SK-N-SH (cell line): ENCODE measurements at regions not wholly inside any gene's neighbourhood (a gene's known extent, or its start where the extent isn't known, plus 50 kb on each side); places are given as distances from the start of the nearest gene placed in this dataset.

Experiments
- CTCF ChIA-PET: fragments of 300-600, 350-600 bp; formaldehyde crosslinking; extraction: SDS; loops from one replicate; lab custom pipeline; 2021; lab: Yijun Ruan, JAX
- POLR2A ChIA-PET: fragments of 350-600 bp; sonication (Branson Sonifier 250); formaldehyde crosslinking; extraction: SDS; loops from one replicate; lab custom pipeline; 2020; ENCODE audit warnings: antibody characterized with exemption, inconsistent platforms; lab: Yijun Ruan, JAX
- DNase-seq: peaks from one replicate; pipeline ENCODE4 v3.0.0; 2012
- H2AFZ ChIP-seq: fragments of 200-600 bp; sonication (generic); 2 replicates; pipeline ENCODE4 v1.8.1; 2016; ENCODE audit warnings: antibody characterized with exemption, mild to moderate bottlenecking, low read depth
- H3F3A ChIP-seq: fragments of 200-600 bp; sonication (generic); replicated peaks from 2 replicates; pipeline ENCODE3; 2016; ENCODE audit warnings: antibody characterized with exemption, mild to moderate bottlenecking; ENCODE audit not compliant: insufficient read depth
- H3K27ac ChIP-seq, 2 experiments: fragments of 200-500 bp in 1 of 2; fragments of 200-600 bp in 1 of 2; sonication (Bioruptor generic) in 1 of 2; sonication (generic), shearing (Covaris generic) in 1 of 2; 2 replicates each; pipeline versions ENCODE4 v1.5.1 to v1.6.1; 2014 to 2016; ENCODE audit warnings: low read depth in 2 of 2, inconsistent platforms in 1 of 2, low read length in 1 of 2, mild to moderate bottlenecking in 1 of 2, mixed read lengths in 1 of 2
- H3K27me3 ChIP-seq: fragments of 200-600 bp; sonication (generic), shearing (Covaris generic); 2 replicates; pipeline ENCODE4 v1.6.1; 2016; ENCODE audit warnings: mixed run types; ENCODE audit not compliant: insufficient read depth
- H3K36me3 ChIP-seq, 2 experiments: fragments of 200-500 bp in 1 of 2; fragments of 200-600 bp in 1 of 2; sonication (Bioruptor generic) in 1 of 2; sonication (generic) in 1 of 2; replicated peaks in 1 of 2; 2 replicates each; pipeline versions ENCODE3 to v1.5.1; 2014 to 2016; ENCODE audit warnings: low read length in 1 of 2, mild to moderate bottlenecking in 1 of 2; ENCODE audit not compliant: insufficient read depth in 2 of 2, control insufficient read depth in 1 of 2
- H3K4me1 ChIP-seq, 2 experiments: fragments of 200-500 bp in 1 of 2; fragments of 200-600 bp in 1 of 2; sonication (Bioruptor generic) in 1 of 2; sonication (generic), shearing (Covaris generic) in 1 of 2; 2 replicates each; pipeline versions ENCODE4 v1.5.1 to v1.6.1; 2014 to 2016; ENCODE audit warnings: low read depth in 1 of 2, low read length in 1 of 2, mixed run types in 1 of 2; ENCODE audit not compliant: insufficient read depth in 2 of 2, control insufficient read depth in 1 of 2
- H3K4me2 ChIP-seq: fragments of 200-600 bp; sonication (generic), shearing (Covaris generic); 2 replicates; pipeline ENCODE4 v1.6.1; 2017; ENCODE audit warnings: mixed run types
- H3K4me3 ChIP-seq, 2 experiments: fragments of 200-500 bp in 1 of 2; fragments of 200-600 bp in 1 of 2; sonication (Bioruptor generic) in 1 of 2; sonication (generic), shearing (Covaris generic) in 1 of 2; 2 replicates each; pipeline versions ENCODE4 v1.5.1 to v1.8.1; 2014 to 2016; ENCODE audit warnings: low read depth in 2 of 2, inconsistent platforms in 1 of 2, low read length in 1 of 2, mild to moderate bottlenecking in 1 of 2, mixed read lengths in 1 of 2, moderate library complexity in 1 of 2
- H3K79me2 ChIP-seq: fragments of 200-600 bp; sonication (generic); 2 replicates; pipeline ENCODE4 v1.8.1; 2017; ENCODE audit warnings: mild to moderate bottlenecking; ENCODE audit not compliant: insufficient read depth
- H3K9ac ChIP-seq: fragments of 200-600 bp; sonication (generic); 2 replicates; pipeline ENCODE4 v1.6.1; 2017; ENCODE audit warnings: mixed run types
- H3K9me2 ChIP-seq: fragments of 200-600 bp; sonication (generic); 2 replicates; pipeline ENCODE4 v1.6.1; 2017; ENCODE audit warnings: mixed run types
- H3K9me3 ChIP-seq: fragments of 200-600 bp; sonication (generic); 2 replicates; pipeline ENCODE4 v1.6.1; 2017; ENCODE audit warnings: mixed run types, mild to moderate bottlenecking, moderate library complexity
- H4K20me1 ChIP-seq: fragments of 200-600 bp; sonication (generic); 2 replicates; pipeline ENCODE4 v1.6.1; 2017; ENCODE audit warnings: mild to moderate bottlenecking, mixed run types; ENCODE audit not compliant: insufficient read depth
- ELF1 ChIP-seq: IDR thresholded peaks from 2 replicates; pipeline ENCODE4 v1.4.0; 2012
- EZH2phosphoT487 ChIP-seq: fragments of 200-600 bp; sonication (generic); IDR thresholded peaks from 2 replicates; pipeline ENCODE4 v1.6.1; 2017; ENCODE audit warnings: low read depth, mixed run types, mild to moderate bottlenecking, antibody characterized with exemption, moderate library complexity, borderline replicate concordance
- GATA2 ChIP-seq: sonication (generic); formaldehyde crosslinking; IDR thresholded peaks from 2 replicates; pipeline ENCODE4 v1.5.0; 2020; ENCODE audit warnings: mild to moderate bottlenecking, missing genetic modification reagents
- IRF3 ChIP-seq: fragments of 150-350 bp; IDR thresholded peaks from 2 replicates; pipeline ENCODE4 v1.6.1; 2016; ENCODE audit warnings: mild to moderate bottlenecking, low read depth, low read length
- MXI1 ChIP-seq: IDR thresholded peaks from 2 replicates; pipeline ENCODE4 v1.6.1; 2012; ENCODE audit warnings: mild to moderate bottlenecking, low read depth, low read length, improper control_type of control experiment
- PBX3 ChIP-seq: IDR thresholded peaks from 2 replicates; pipeline ENCODE4; 2012
- RCOR1 ChIP-seq: fragments of 150-350 bp; IDR thresholded peaks from 2 replicates; pipeline ENCODE4 v1.6.1; 2017; ENCODE audit warnings: antibody characterized with exemption, low read length
- RFX5 ChIP-seq: IDR thresholded peaks from 2 replicates; pipeline ENCODE4 v1.6.1; 2012; ENCODE audit warnings: mild to moderate bottlenecking, improper control_type of control experiment, low read length
- RXRA ChIP-seq: IDR thresholded peaks from 2 replicates; pipeline ENCODE4 v1.4.0; 2012; ENCODE audit warnings: low read depth, mild to moderate bottlenecking, borderline replicate concordance
- SIN3A ChIP-seq: IDR thresholded peaks from 2 replicates; pipeline ENCODE4 v1.6.1; 2012; ENCODE audit warnings: low read depth, mild to moderate bottlenecking, low read length, moderate library complexity, borderline replicate concordance
- TAF1 ChIP-seq: IDR thresholded peaks from 2 replicates; pipeline ENCODE4 v1.6.1; 2012; ENCODE audit warnings: low read depth, mild to moderate bottlenecking, low read length, moderate library complexity, borderline replicate concordance
- TEAD4 ChIP-seq: IDR thresholded peaks from 2 replicates; pipeline ENCODE4 v1.4.0; 2012; ENCODE audit warnings: mild to moderate bottlenecking, borderline replicate concordance; ENCODE audit not compliant: insufficient read depth
- ZBTB33 ChIP-seq: IDR thresholded peaks from 2 replicates; pipeline ENCODE4 v1.4.0; 2012; ENCODE audit warnings: low read depth, borderline replicate concordance
- WGBS: methylation state at CpG from one replicate; pipeline ENCODE4 v1.1.6; 2017; ENCODE audit warnings: low lambda C conversion rate; 5-methylcytosine and 5-hydroxymethylcytosine counted together

GRCh38 chr11:134466610-134467567 is 54.8 kb upstream of the B3GAT1 start:
- Histone ChIP-seq H3F3A (no peaks in the 10 kb centered on the region), H3K4me3 (no peak overlapping the region), H3K4me1 (no peaks in the 10 kb centered on the region), H3K9me2 (no peaks in the 10 kb centered on the region), H3K27ac (no peak overlapping the region), H4K20me1 (no peaks in the 10 kb centered on the region), H3K79me2 (no peaks in the 10 kb centered on the region), H3K9ac (no peak overlapping the region), H3K4me2 (no peak overlapping the region), H3K9me3 (no peaks in the 10 kb centered on the region), H3K27me3 (no peaks in the 10 kb centered on the region), H3K36me3 (no peaks in the 10 kb centered on the region), H2AFZ (no peak overlapping the region)
- CTCF ChIA-PET = no interaction called here
- TF ChIP-seq RXRA (no peak), ELF1 (no peak), PBX3 (no peak), RCOR1 (no peak), IRF3 (no peak), ZBTB33 (no peak), TEAD4 (no peak), EZH2phosphoT487 (no peak)
- no peak for DNase-seq
- 30% methylated on average over 20 of the region's 20 CpGs for WGBS
- POLR2A ChIA-PET = no interaction called here

- Histone ChIP-seq H3K4me1 (no peaks in the 10 kb centered on the region), H3K27me3 (no peaks in the 10 kb centered on the region), H3K36me3 (no peaks in the 10 kb centered on the region), H2AFZ (no peak overlapping the region), H3F3A (no peaks in the 10 kb centered on the region), H3K4me3 (no peak overlapping the region), H3K9me3 (no peaks in the 10 kb centered on the region), H3K9me2 (no peaks in the 10 kb centered on the region), H3K27ac (no peak overlapping the region), H4K20me1 (no peaks in the 10 kb centered on the region), H3K9ac (no peak overlapping the region), H3K4me2 (no peak overlapping the region), H3K79me2 (no peaks in the 10 kb centered on the region)
- DNase-seq = no peak
- no peak for TF ChIP-seq RFX5
- no peak for TF ChIP-seq IRF3
- TF ChIP-seq SIN3A = no peak
- no peak for TF ChIP-seq GATA2 (CRISPR knock-in tag)
- TF ChIP-seq TEAD4 = no peak
- TF ChIP-seq MXI1 = no peak
- no peak for TF ChIP-seq TAF1
- CTCF ChIA-PET = no interaction called here
- POLR2A ChIA-PET = no interaction called here
- WGBS = 40% methylated on average over 11 of the region's 15 CpGs
Observed at GRCh38 chr11:134466156-134466555, 54.1 kb upstream of the B3GAT1 start.
